A549 (cell line): ENCODE measurements at regions not wholly inside any gene's neighbourhood (a gene's known extent, or its start where the extent isn't known, plus 50 kb on each side); places are given as distances from the start of the nearest gene placed in this dataset.

Experiments
- ATAC-seq, 2 experiments: fragments of 200-7000 bp in 1 of 2; fragments of >200 bp in 1 of 2; cut with Nextera tagmentation in 1 of 2; cut with Tn5 transposase in 1 of 2; 3 replicates each; pipeline versions ENCODE4 v1.8.0 to v1.9.1; 2018 to 2020; ENCODE audit warnings: mild to moderate bottlenecking in 1 of 2, moderate library complexity in 1 of 2
- CTCF ChIA-PET: fragments of 300-600 bp; sonication (Branson Sonifier 250); formaldehyde crosslinking; extraction: SDS; loops from one replicate; lab custom pipeline; 2021; ENCODE audit warnings: antibody characterized with exemption, inconsistent platforms; lab: Yijun Ruan, JAX
- POLR2A ChIA-PET: fragments of 350-600 bp; formaldehyde crosslinking; extraction: SDS; loops from one replicate; lab custom pipeline; 2021; ENCODE audit warnings: antibody characterized with exemption, inconsistent platforms; lab: Yijun Ruan, JAX
- DNase-seq, 2 experiments: peaks; one replicate each; pipeline versions ENCODE4 v3.0.0 to v3.0.0-alpha.2; 2011 to 2016; ENCODE audit warnings: low read depth in 1 of 2, low spot score in 1 of 2
- FAIRE-seq: peaks from 2 replicates; lab custom pipeline; 2011; peaks lifted over from hg19 to GRCh38; lab: Jason Lieb, UNC
- H3K27ac ChIP-seq, 2 experiments: fragments of >200 bp; sonication (Bioruptor Twin); formaldehyde crosslinking; 3 replicates each; pipeline ENCODE4 v1.5.1; 2016 to 2017
- H3K4me1 ChIP-seq: fragments of >200 bp; sonication (Bioruptor Twin); formaldehyde crosslinking; 3 replicates; pipeline ENCODE4 v1.6.1; 2016
- H3K4me2 ChIP-seq: fragments of >200 bp; sonication (Bioruptor Twin); formaldehyde crosslinking; 3 replicates; pipeline ENCODE4 v1.6.1; 2016
- H3K4me3 ChIP-seq: fragments of >200 bp; sonication (Bioruptor Twin); formaldehyde crosslinking; 3 replicates; pipeline ENCODE4 v1.5.1; 2016
- H3K9me3 ChIP-seq: fragments of >200 bp; sonication (Bioruptor Twin); formaldehyde crosslinking; 3 replicates; pipeline ENCODE4 v1.6.1; 2016
- BHLHE40 ChIP-seq: IDR thresholded peaks from 2 replicates; pipeline ENCODE4 v1.6.1; 2012; ENCODE audit warnings: low read depth, low read length, inconsistent platforms
- CHD2 ChIP-seq: fragments of 150-350 bp; IDR thresholded peaks from 2 replicates; pipeline ENCODE4 v1.6.1; 2014; ENCODE audit warnings: low read length; ENCODE audit not compliant: partially characterized antibody
- E2F6 ChIP-seq: IDR thresholded peaks from 2 replicates; pipeline ENCODE4 v1.6.1; 2012; ENCODE audit warnings: low read depth, borderline replicate concordance
- EHF ChIP-seq: fragments of 250-450 bp; sonication (Bioruptor Pico); IDR thresholded peaks from 2 replicates; pipeline ENCODE4 v1.5.0; 2020; ENCODE audit warnings: mild to moderate bottlenecking
- EP300 ChIP-seq, 2 experiments: fragments of >200 bp; sonication (Bioruptor Twin); formaldehyde crosslinking; IDR thresholded peaks; 2 replicates in 1 of 2; 3 replicates in 1 of 2; pipeline ENCODE4 v1.6.1; 2016 to 2017
- FOSB ChIP-seq: fragments of 250-450 bp; sonication (Bioruptor Pico); IDR thresholded peaks from 2 replicates; pipeline ENCODE4 v1.5.0; 2020; ENCODE audit warnings: mild to moderate bottlenecking, moderate library complexity
- FOXS1 ChIP-seq: fragments of 250-450 bp; sonication (Bioruptor Pico); IDR thresholded peaks from 2 replicates; pipeline ENCODE4 v1.5.0; 2020; ENCODE audit warnings: mild to moderate bottlenecking, moderate library complexity
- GATA3 ChIP-seq: IDR thresholded peaks from 2 replicates; pipeline ENCODE4 v1.6.1; 2012; ENCODE audit warnings: borderline replicate concordance
- HEYL ChIP-seq: fragments of 250-450 bp; sonication (Bioruptor Pico); IDR thresholded peaks from 2 replicates; pipeline ENCODE4 v1.8.0; 2021; ENCODE audit warnings: mild to moderate bottlenecking, moderate library complexity
- JUNB ChIP-seq: fragments of >200 bp; sonication (Bioruptor Twin); formaldehyde crosslinking; IDR thresholded peaks from 2 replicates; pipeline ENCODE4 v1.6.1; 2016
- KDM5A ChIP-seq: fragments of 200-600 bp; sonication (generic); IDR thresholded peaks from 2 replicates; pipeline ENCODE4 v1.6.1; 2016; ENCODE audit warnings: antibody characterized with exemption, mild to moderate bottlenecking
- MAX ChIP-seq: IDR thresholded peaks from 2 replicates; pipeline ENCODE4 v1.6.1; 2012
- MAZ ChIP-seq: fragments of 150-350 bp; IDR thresholded peaks from 2 replicates; pipeline ENCODE4 v1.6.1; 2014; ENCODE audit warnings: antibody characterized with exemption, low read depth, low read length, borderline replicate concordance
- MYC ChIP-seq: IDR thresholded peaks from 2 replicates; pipeline ENCODE4 v1.6.1; 2012; ENCODE audit warnings: mild to moderate bottlenecking, inconsistent platforms, low read length, improper control_type of control experiment, borderline replicate concordance
- NFE2L2 ChIP-seq: fragments of 150-350 bp; conservative IDR thresholded peaks from 2 replicates; pipeline ENCODE4 v1.6.1; 2014; ENCODE audit warnings: low read length
- NPAS2 ChIP-seq: fragments of 250-450 bp; sonication (Bioruptor Pico); IDR thresholded peaks from 2 replicates; pipeline ENCODE4 v1.8.0; 2022; ENCODE audit warnings: mild to moderate bottlenecking, moderate library complexity, borderline replicate concordance
- POLR2A ChIP-seq: IDR thresholded peaks from 2 replicates; pipeline ENCODE4 v1.6.1; 2012; ENCODE audit warnings: mild to moderate bottlenecking, low read length
- RAD21 ChIP-seq, 2 experiments: fragments of >200 bp in 1 of 2; sonication (Bioruptor Twin) in 1 of 2; formaldehyde crosslinking in 1 of 2; IDR thresholded peaks in 1 of 2; conservative IDR thresholded peaks in 1 of 2; 2 replicates in 1 of 2; 3 replicates in 1 of 2; pipeline ENCODE4 v1.6.1; 2012 to 2018; ENCODE audit warnings: inconsistent platforms in 1 of 2
- RARB ChIP-seq: fragments of 250-450 bp; sonication (Bioruptor Pico); IDR thresholded peaks from 2 replicates; pipeline ENCODE4 v1.8.0; 2021; ENCODE audit warnings: mild to moderate bottlenecking, moderate library complexity
- REST ChIP-seq: fragments of 200-600 bp; sonication (generic); IDR thresholded peaks from 2 replicates; pipeline ENCODE4 v1.6.1; 2016; ENCODE audit warnings: antibody characterized with exemption, mild to moderate bottlenecking, moderate library complexity
- SMC3 ChIP-seq: fragments of >200 bp; sonication (Bioruptor Twin); formaldehyde crosslinking; IDR thresholded peaks from 3 replicates; pipeline ENCODE4 v1.6.1; 2018; ENCODE audit warnings: inconsistent platforms
- TFCP2L1 ChIP-seq: fragments of 250-450 bp; sonication (Bioruptor Pico); IDR thresholded peaks from 2 replicates; pipeline ENCODE4 v1.5.0; 2021; ENCODE audit warnings: mild to moderate bottlenecking
- ZC3H11A ChIP-seq: fragments of 450-650 bp; IDR thresholded peaks from 2 replicates; pipeline ENCODE4 v1.6.1; 2014; ENCODE audit warnings: antibody characterized with exemption, mild to moderate bottlenecking
- ZFP36 ChIP-seq: fragments of 450-650 bp; IDR thresholded peaks from 2 replicates; pipeline ENCODE4 v1.6.1; 2014; ENCODE audit warnings: borderline replicate concordance; ENCODE audit not compliant: partially characterized antibody
- WGBS: methylation state at CpG from one replicate; pipeline ENCODE4 v1.1.6; 2017; ENCODE audit errors: missing lambda C conversion rate; 5-methylcytosine and 5-hydroxymethylcytosine counted together

GRCh38 chr4:119725011-119725410 is 96.4 kb upstream of the PDE5A start:
- H3K4me1 ChIP-seq: peaks cover 8% of the 10 kb centered on the region; the same call in 2 of the 3 replicates
- WGBS: 84% methylated on average over 6 of the region's 6 CpGs
- TF ChIP-seq KDM5A (no peak), SMC3 (no peak), RARB (CRISPR knock-in tag) (no peak), MAZ (no peak), POLR2A (no peak)
- TF ChIP-seq, all 56 proteins: peak for 0
- H3K27ac ChIP-seq: no peak overlapping the region
- ATAC-seq (no peak), FAIRE-seq (no peak), DNase-seq (no peak)
- no peak overlapping the region for H3K4me2 ChIP-seq
- H3K9me3 ChIP-seq: 0 out of 3 replicates have a peak, but pooled peaks cover 2% of the 10 kb centered on the region
- POLR2A ChIA-PET: no interaction called here
- CTCF ChIA-PET: no interaction called here
- no peak overlapping the region for H3K4me3 ChIP-seq

GRCh38 chr4:119722670-119723069 is 94.1 kb upstream of the PDE5A start:
- ChIA-PET CTCF (no interaction called here), POLR2A (no interaction called here)
- ATAC-seq (no peak), DNase-seq (no peak)
- Histone ChIP-seq H3K27ac (no peak overlapping the region), H3K4me1 (no peaks in the 10 kb centered on the region)
- WGBS: 92% methylated on average over 1 of the region's 1 CpG
- TF ChIP-seq EP300 (IDR thresholded peaks at IDR 0.05) (no peak), EHF (no peak), MAX (no peak), FOSB (no peak), FOXS1 (no peak), MAZ (no peak), HEYL (CRISPR knock-in tag) (no peak), JUNB (no peak), MYC (no peak), TFCP2L1 (CRISPR knock-in tag) (no peak), NPAS2 (no peak), REST (no peak), BHLHE40 (no peak), GATA3 (no peak), ZC3H11A (no peak), E2F6 (no peak), CHD2 (no peak), NFE2L2 (no peak), RAD21 (conservative IDR thresholded peaks at IDR 0.05 in 1 of 2, IDR thresholded peaks at IDR 0.05 in 1 of 2) (no peak), ZFP36 (no peak)
- TF ChIP-seq, all 56 proteins: peak for 0
- no peak overlapping the region for H3K4me2 ChIP-seq
- no peak overlapping the region for H3K4me3 ChIP-seq
- no peak for FAIRE-seq
- 0 out of 3 replicates have a peak, but pooled peaks cover 2% of the 10 kb centered on the region for H3K9me3 ChIP-seq
